Amniotic epithelial cell (primary cell): ENCODE measurements at regions not wholly inside any gene's neighbourhood (a gene's known extent, or its start where the extent isn't known, plus 50 kb on each side); places are given as distances from the start of the nearest gene placed in this dataset.

Experiments used
- DNase-seq: peaks from one replicate; pipeline ENCODE4 v3.0.0-alpha.2; 2010; ENCODE audit warnings: low read depth

DNA sequence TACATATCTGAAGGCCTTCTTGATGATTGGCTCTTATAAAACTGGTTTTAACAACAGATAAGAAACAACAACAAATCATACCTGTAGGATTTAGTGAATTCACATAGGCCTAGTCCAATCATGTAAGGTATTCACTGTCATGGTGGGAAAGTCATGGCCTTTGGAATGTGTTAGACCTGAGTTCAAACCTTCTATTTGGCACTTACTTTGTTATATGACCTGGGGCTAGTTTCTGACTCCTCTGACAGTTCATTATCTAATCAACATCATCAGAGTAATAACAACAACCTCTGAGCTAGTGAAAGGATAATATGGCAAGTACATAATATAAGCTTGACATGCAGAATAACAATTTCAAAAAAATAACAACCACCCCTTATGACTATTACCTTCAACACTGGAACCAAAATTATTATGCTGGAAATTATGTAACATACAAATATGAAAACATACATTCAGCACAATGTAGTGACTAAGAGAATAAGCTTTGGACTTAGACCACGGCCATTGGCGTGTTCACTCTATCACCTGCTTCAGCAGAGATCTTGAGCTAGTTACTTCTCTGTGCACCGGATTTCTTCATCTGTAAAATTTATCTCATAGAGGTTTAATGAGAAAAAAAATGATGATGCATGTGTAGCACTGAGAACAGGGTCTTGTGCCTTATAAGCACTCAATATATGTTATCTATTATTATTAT lies 597.6 kb downstream of the LMO4 start:
- DNase-seq: no peak

GRCh38 chr1:87926921-87927320 lies 598.2 kb downstream of the LMO4 start:
- DNase-seq: no peak

DNA sequence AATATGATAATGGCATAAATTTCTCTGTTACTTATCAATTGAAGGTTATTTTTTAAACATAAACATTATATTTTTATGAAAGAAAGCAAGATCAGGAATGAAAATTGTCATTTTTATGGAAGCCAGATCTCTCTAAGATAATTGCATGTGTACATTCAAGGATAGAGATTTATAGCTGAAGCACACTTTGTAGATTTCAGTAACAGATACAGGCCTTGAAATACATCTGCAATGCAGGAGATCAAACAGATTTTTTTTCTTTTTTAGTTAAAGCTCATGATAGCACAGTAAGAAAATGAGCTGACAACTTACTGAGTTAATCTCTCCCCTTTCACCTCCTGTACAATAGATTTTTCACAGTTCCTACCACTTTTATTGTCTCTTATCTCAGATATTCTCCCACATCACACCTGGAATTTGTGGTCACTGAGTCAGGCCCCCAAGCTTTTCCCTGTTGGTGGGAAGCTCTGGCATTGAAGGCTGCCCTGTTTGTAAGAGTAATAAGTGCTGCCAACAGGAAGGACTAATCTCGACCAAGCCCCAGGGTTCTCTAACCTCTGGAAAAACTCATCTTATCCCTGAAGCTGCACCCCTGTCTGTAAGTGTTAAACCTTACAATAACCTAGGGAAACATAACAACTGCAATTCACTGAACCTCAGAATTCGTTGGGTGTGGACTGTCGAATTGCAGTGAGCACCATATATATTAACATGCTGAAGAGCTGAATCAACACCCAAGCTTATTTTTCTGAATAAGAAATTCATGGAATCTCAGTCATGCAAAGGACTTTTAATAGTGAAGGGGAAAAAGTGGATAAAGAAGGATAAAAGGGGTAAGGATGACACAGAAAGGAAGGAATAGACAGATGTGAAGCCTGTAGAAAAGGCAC lies 599.0 kb downstream of the LMO4 start:
- DNase-seq: peak; percentile 37

DNA sequence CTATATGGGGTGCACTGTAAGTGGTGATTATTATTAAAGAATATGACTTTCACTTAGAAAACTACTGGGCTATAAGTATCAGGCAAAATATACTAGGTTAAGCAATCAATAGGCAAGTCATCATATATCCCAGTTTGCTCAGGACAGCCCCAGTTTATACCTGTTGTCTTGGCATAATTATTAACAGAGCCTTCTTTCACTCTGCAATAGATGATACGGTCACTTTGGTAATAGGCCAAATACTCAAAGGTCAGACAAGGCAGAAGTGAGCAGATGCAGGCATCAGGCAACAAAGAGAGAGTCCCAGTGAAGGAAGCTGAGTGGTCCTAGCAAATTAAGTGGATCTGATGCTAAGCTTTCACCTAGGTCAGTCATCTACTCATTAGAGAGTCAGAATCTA lies 599.9 kb downstream of the LMO4 start:
- DNase-seq: no peak

GRCh38 chr1:87929906-87930305 lies 601.2 kb downstream of the LMO4 start:
- DNase-seq: no peak

DNA sequence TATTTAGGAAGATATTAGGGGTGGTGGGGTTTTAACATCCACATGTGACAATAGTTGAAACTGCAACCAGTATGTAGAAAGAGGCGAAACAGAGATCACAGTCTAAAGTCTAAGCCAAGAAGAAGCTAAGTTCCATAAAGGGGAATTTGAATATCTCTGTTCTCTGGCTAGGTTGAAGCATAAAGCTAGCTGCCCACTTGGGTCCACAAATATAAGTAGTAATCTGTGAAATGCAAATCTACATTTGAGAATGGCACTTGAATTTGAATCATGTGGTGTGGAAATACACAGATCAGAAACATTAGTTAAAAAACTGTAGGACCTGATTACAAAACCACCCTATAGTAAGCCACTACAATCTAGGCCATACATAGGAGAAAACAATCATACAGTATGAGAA lies 602.1 kb downstream of the LMO4 start:
- no peak for DNase-seq

- no peak for DNase-seq
These were observed 604.5 kb downstream of the LMO4 start for GRCh38 chr1:87933171-87933570.

- no peak for DNase-seq
These were observed 606.5 kb downstream of the LMO4 start for GRCh38 chr1:87935130-87935529.

DNA sequence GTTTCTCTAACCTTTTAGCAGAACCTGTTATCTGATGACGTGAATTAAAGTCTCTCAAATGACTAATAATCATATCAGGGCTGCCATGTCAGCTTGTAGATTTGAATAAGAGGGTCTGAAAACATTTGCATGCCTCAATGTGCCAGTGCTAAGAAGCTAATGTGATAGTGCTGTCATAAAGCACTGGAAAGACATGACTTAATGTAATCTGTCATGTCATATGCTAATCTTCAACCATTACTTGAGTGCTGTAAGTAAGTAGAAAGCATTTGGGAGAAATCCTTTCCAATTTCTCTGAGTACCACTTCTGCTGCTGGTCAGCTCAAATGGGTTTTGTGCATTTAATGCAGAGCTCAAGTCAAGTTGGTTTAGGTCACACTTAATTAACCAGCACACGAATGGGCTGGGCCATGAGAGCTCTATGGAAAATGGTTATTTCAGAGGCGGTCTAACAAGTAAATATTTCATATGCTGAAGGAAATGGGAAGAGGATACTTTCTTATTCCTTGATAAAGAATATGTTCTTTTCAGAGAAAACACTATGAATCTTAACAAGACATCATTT lies 609.2 kb downstream of the LMO4 start:
- no peak for DNase-seq

- no peak for DNase-seq
These were observed 610.0 kb downstream of the LMO4 start for GRCh38 chr1:87938631-87939030.

GRCh38 chr1:87939444-87939843 lies 610.8 kb downstream of the LMO4 start:
- DNase-seq: no peak

DNA sequence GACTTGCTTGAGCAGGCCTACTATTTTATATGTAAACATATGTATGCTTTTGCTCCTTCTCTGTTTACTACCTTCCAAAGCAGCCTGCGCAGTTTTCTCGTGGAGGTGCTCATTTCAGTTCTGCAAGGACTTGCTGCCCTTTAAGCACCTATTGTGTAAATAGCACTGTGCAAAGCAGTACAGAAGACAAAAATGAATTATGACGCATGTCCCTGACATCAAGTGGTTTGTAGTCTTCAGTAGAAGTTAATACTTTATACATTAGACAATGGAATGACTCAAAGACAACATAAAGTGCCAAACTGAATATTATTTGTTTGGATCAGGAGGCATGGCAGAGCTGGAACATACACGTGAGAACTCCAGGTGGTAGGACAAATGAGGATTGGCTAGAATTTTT lies 611.7 kb downstream of the LMO4 start:
- no peak for DNase-seq

DNA sequence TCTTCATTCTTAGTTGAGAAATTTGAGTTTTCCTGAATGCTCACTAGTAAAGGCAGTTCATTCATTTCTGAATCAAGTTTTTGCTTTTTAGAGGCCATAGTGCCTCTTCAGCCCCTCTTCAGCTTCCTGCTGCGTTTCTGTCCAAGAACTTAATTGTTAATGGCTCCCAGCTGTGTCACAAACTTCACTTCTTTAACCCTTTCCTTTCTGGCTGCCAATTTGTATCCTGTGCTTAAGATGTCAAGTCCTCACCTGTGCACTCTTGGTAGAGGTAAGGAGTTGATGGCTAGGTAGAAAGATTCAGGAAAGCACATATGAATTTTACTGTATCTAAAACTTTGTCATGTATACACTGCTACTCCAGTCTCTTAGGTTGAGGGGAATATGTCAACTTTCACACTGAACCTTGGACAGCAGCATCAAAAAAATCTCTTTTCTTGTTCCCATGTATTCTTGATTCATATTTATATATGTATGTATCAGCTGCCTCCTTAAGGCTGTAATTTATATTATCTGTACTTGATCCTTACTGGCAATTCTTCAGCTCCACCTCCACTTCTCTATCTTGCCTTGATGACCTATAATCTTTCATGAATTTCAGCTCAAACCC lies 612.8 kb downstream of the LMO4 start:
- no peak for DNase-seq

DNA sequence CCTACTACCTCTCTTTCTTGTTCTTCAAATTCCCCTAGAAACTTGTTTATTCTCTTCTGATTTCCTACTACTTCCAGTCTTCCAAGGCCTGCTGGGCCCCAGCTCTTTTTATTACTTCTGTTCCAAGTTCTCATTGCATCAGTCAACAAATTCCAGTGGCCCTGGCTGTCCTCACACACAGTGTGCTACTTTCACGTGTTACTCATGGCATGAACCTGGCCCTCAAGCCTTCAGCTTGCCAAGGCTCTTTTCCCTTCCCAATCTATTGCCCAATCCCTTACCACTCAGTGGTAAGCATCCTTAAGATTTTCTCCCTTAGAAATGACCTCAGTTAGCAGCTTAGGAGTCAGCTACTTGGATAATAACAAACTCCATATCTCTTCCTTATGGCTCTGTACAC lies 613.5 kb downstream of the LMO4 start:
- DNase-seq: peak; percentile 91

DNA sequence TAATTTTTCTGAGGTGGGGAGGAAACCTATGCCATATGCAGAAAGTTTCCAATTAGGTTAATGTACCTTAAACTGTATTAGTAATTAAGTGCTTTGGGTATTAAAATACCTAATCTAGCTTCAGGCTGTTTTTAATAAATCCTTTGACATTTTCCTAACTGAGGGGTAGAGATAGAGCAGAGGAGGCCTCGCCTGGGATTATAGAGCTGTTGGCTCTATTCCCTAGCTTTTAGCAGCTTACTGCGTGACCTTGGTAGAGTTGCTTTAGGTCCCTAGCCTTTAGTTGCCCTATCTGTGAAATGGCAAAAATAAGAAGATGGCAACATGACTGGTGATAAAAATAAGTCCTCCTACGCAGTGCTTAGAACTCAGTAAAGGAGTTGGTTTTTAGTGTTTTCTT lies 621.0 kb downstream of the LMO4 start:
- no peak for DNase-seq

DNA sequence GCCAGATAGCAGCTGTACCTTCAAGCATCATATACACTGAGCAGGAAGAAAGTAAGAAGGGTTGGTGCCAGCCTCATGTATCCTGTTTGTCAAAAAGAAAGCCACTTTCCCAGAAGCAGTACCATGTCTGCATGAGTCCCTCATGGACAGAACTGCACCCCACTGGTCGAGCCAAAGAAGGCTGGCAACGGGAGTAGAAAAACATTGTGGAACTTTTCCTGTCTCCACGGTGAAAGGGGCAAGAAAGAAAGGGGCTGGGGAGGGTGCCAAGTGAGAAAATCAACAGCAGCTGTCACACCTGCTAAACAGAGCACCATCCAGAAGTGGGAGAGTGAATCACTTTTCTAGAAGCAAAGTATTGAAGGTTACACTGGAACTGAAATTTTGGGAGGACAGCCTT lies 621.7 kb downstream of the LMO4 start:
- DNase-seq: no peak

DNA sequence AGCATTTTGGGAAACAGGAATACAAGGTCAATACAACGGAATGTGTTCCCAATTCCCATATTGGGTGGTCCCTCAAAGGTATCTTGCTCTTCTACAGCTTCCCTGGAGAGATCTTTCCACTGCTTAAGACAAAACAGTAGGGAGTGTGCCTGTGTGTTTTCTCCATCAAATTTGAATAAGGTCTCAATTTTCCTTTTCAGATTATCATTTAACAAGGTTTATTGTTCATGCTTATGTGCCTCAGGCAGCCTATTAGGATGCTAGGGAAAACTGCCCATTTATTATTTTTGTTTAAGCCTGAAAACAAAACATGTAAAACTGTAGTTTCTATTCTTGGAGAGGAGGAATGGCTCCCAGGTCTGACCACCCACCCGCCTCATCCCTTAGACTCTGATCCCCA lies 622.7 kb downstream of the LMO4 start:
- no peak for DNase-seq

- peak; percentile 18 for DNase-seq
These were observed 623.2 kb downstream of the LMO4 start for GRCh38 chr1:87951852-87952251.

- DNase-seq: peak; percentile 61
These were observed 624.4 kb downstream of the LMO4 start for GRCh38 chr1:87953121-87953520.

GRCh38 chr1:87953732-87954344 lies 625.2 kb downstream of the LMO4 start:
- DNase-seq: peak; percentile 73

DNA sequence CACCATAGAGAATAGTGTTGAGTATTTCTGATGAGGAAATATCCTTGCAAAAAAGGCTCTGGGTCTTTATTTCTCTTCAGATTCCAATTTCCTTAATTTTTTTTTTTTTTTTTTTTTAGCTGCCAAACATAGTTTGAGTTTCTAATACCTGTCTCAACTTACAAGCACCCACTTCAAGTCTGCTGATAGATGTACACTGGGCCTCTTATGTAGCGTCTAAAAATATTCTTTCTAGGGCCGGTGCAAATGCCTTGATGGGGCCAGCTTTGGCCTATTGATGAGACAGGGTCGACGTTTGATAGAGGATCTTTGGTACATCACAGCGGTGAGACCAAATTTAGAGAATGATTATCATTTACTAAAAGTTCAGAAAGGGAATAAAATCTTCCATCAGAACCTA lies 626.4 kb downstream of the LMO4 start:
- no peak for DNase-seq

GRCh38 chr1:87956072-87956471 lies 627.4 kb downstream of the LMO4 start:
- peak; percentile 95 for DNase-seq
